Pancreas (tissue), 10 donors: ENCODE measurements at regions not wholly inside any gene's neighbourhood (a gene's known extent, or its start where the extent isn't known, plus 50 kb on each side); places are given as distances from the start of the nearest gene placed in this dataset.

ENCODE experiments used
- ATAC-seq, 4 donors: fragments of 200-7000 bp; cut with Tn5 transposase; one replicate each; pipeline versions ENCODE4 v1.8.0 to v1.9.1; 2020; ENCODE audit warnings: mild to moderate bottlenecking in 4 of 4, moderate library complexity in 4 of 4
- DNase-seq, 6 donors: peaks; one replicate each; pipeline ENCODE4 v3.0.0-alpha.2; 2020
- FAIRE-seq: peaks from 2 replicates; lab custom pipeline; 2012; peaks lifted over from hg19 to GRCh38; lab: Jason Lieb, UNC
- H3K27ac ChIP-seq, 4 donors: fragments of 200-600 bp; sonication (generic); 1 replicate in 3 of 4; 2 replicates in 1 of 4; pipeline versions ENCODE4 v1.5.0 to v1.8.0; 2020
- H3K27me3 ChIP-seq, 4 donors: fragments of 200-600 bp; one replicate each; pipeline ENCODE4 v1.8.0; 2021
- H3K36me3 ChIP-seq, 3 donors: fragments of 200-600 bp; sonication (generic) in 1 of 3; one replicate each; pipeline versions ENCODE4 v1.5.0 to v1.8.0; 2020 to 2021
- H3K4me1 ChIP-seq, 3 donors: fragments of 200-600 bp; one replicate each; pipeline ENCODE4 v1.8.0; 2021
- H3K4me3 ChIP-seq, 4 donors: fragments of 200-600 bp; sonication (generic) in 2 of 4; one replicate each; pipeline versions ENCODE4 v1.5.0 to v1.8.0; 2020 to 2021
- H3K9me3 ChIP-seq, 4 donors: fragments of 200-600 bp; one replicate each; pipeline ENCODE4 v1.8.0; 2021
- WGBS, 2 donors: extraction: QIAGEN DNeasy Blood & Tissue Kit; methylation state at CpG; one replicate each; pipeline ENCODE4 v1.1.7; 2013; 5-methylcytosine and 5-hydroxymethylcytosine counted together
- intact Hi-C, 3 donors: fragments of 100-400 bp; cut with DNase I; formaldehyde crosslinking; loops; one replicate each; pipeline versions ENCODE4 v1.11.1 to v1.14.2; 2022
- TF ChIP-seq, protein P1 (sequence below), 4 donors: fragments of 200-600 bp; sonication (generic) in 3 of 4; IDR thresholded peaks; one replicate each; pipeline versions ENCODE4 v1.5.0 to v1.8.0; 2021; ENCODE audit warnings: antibody characterized with exemption in 4 of 4
- donor health status: healthy with polysubstance abuse.
- donor health status: DM: no; HTN: no; CAD: no; lungs with moderate emphysema.
- donor health status: DM: no; HTN: no; CAD: no.
- donor health status: control.
- donor health status: control.
- donor health status: Bipolar disorder and iron deficiency.
- donor health status: DM: yes; HTN: yes; CAD: no.
- donor health status: DM: no; HTN: no; CAD: no.
- donor health status: DM: no; HTN: no; CAD: no.
- donor health status: DM: yes; HTN: yes; CAD: no.

DNA sequence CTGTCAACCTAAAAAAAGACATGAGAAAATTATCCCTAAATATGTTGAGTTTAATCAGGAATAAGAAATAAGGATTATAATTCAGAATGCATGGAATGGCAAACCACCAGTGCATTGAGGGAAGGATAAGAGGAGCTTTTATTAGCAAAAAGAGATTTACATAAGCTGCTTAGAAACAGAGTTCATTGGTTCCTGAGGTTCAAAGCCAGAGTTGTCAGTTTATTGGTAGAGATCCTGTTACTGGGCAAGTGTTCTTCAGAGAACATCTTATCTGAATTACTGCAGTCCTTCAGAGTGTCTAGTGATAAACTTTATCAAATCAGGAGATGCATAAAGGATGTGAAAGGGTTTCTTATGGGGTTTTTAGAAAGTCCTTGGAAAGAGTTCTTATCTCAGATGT is 76.0 kb upstream of the MEX3C start:
- Histone ChIP-seq H3K27me3 (no peaks in the 10 kb centered on the region), H3K4me3 (no peak overlapping the region), H3K36me3 (no peaks in the 10 kb centered on the region), H3K27ac (no peak overlapping the region), H3K9me3 (no peaks in the 10 kb centered on the region), H3K4me1 (no peaks in the 10 kb centered on the region)
- ATAC-seq (no peak), DNase-seq (no peak), FAIRE-seq (no peak)
- intact Hi-C loops: no loop called here
- TF ChIP-seq, protein P1, sequence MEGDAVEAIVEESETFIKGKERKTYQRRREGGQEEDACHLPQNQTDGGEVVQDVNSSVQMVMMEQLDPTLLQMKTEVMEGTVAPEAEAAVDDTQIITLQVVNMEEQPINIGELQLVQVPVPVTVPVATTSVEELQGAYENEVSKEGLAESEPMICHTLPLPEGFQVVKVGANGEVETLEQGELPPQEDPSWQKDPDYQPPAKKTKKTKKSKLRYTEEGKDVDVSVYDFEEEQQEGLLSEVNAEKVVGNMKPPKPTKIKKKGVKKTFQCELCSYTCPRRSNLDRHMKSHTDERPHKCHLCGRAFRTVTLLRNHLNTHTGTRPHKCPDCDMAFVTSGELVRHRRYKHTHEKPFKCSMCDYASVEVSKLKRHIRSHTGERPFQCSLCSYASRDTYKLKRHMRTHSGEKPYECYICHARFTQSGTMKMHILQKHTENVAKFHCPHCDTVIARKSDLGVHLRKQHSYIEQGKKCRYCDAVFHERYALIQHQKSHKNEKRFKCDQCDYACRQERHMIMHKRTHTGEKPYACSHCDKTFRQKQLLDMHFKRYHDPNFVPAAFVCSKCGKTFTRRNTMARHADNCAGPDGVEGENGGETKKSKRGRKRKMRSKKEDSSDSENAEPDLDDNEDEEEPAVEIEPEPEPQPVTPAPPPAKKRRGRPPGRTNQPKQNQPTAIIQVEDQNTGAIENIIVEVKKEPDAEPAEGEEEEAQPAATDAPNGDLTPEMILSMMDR (IDR thresholded peaks at IDR 0.05): no peak

DNA sequence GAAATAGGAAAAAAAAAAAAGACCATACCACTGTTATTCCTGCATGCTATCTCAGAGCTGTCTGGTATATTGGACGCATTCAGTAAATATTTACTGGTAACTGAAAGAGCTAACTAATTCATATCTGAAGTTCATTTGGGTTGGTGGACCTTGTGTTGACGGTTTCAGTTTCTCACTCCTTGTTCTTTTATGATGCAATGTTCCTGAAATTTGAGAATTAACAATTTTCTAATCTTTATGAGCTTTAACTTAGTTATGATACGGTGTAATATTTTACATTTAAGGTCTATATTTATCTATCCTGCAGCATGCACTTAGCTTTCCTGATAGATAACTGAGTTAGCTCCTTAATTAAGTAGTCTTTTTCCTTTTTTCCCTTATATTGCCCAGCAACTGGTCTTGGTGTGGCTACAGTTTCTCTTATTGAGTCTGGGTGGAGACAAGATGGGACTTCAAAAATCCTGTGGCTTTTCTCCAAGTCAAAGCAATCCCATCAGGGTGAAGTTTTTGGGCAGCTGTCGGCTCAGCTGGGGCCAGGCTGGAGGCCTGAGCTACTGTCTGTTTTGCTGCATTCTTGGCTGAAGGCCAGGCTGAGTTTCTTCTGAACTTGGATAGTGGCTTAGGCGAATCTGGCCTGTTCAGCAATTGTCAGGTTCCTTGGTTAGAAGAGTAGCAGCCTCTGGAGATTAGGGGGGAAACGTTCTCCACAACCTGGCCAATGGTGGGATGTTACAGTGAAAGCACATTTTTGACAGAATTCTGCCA is 78.4 kb upstream of the MEX3C start:
- intact Hi-C loops: no loop called here
- Histone ChIP-seq H3K27me3 (no peaks in the 10 kb centered on the region), H3K4me1 (no peaks in the 10 kb centered on the region), H3K4me3 (no peak overlapping the region), H3K36me3 (no peaks in the 10 kb centered on the region), H3K27ac (no peak overlapping the region), H3K9me3 (no peaks in the 10 kb centered on the region)
- WGBS, 2 donors: 66 to 69% methylated on average over 6 of the region's 6 CpGs
- ATAC-seq: no peak
- TF ChIP-seq, protein P1 (IDR thresholded peaks at IDR 0.05): no peak
- FAIRE-seq: no peak
- DNase-seq: peak in 1 of 6 donors; percentile 9

DNA sequence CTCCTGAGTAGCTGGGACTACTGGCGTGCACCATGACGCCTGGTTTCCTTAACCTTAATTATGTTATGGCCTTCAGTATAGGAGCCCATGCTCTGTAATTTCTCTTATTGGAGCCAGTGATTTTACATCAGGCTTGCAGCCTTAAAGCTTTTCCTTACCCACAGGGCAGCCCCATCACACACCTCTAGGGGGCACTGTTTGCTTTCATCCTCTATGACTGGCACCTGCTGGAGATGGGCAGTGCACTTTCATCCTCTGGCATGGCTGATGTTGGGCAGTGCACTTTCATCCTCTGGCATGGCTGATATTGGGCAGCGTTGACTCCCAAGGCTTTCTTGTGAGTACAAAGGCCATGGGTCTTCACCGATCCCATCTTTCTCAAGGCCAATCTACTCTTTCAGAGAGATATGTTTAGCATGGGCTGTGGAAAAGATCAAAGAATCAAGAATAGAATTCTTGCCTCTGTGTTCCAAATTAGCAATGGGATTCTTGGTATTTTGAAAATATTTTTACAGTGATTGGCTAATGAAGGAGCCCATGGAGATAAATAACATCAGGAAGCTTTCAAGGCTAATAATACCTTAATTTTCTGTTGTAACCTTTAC is 80.7 kb upstream of the MEX3C start:
- no peaks in the 10 kb centered on the region for H3K36me3 ChIP-seq
- TF ChIP-seq, protein P1 (IDR thresholded peaks at IDR 0.05): peak; percentile 32 to 62 (median 43)
- DNase-seq: peak in 5 of 6 donors; percentile 23 to 71 (median 39)
- H3K4me3 ChIP-seq: no peak overlapping the region
- WGBS, 2 donors: 44 to 55% methylated on average over 4 of the region's 4 CpGs
- peak; percentile 56 to 94 (median 78) for ATAC-seq
- FAIRE-seq: no peak
- H3K9me3 ChIP-seq: no peaks in the 10 kb centered on the region
- H3K27me3 ChIP-seq: no peaks in the 10 kb centered on the region
- H3K4me1 ChIP-seq: no peaks in the 10 kb centered on the region
- intact Hi-C loops: no loop called here
- no peak overlapping the region for H3K27ac ChIP-seq

DNA sequence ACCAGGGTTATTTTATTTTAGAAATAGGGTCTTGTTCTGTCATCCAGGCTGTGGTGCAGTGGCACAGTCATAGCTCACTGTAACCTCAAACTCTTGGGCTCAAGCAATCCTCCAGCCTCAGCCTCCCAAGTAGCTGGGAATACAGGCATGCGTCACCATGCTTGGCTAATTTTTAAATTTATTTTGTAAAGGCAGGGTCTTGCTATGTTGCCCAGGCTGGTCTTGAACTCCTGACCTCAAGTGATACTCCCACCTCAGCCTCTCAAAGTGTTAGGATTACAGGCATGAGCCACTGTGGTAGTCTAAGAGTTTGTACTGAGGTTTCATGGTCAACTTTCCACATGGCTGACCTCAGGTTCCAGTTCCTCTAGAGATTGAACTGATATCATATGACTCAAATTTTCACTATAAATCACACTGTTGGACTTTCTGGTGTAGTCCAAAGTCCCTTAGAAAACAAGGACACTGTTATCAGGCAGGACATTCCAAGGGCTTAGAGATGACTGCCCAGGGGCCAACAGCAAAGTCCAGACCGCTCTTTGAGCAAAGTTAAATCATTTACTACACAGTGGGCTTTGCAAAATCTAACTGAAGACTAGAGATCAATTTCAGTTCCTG is 82.0 kb upstream of the MEX3C start:
- Histone ChIP-seq H3K4me3 (no peak overlapping the region), H3K4me1 (no peaks in the 10 kb centered on the region), H3K27ac (no peak overlapping the region), H3K9me3 (no peaks in the 10 kb centered on the region), H3K27me3 (no peaks in the 10 kb centered on the region), H3K36me3 (no peaks in the 10 kb centered on the region)
- ATAC-seq (no peak), FAIRE-seq (no peak), DNase-seq (no peak)
- intact Hi-C loops: no loop called here
- 86 to 87% methylated on average over 2 of the region's 2 CpGs for WGBS, 2 donors
- TF ChIP-seq, protein P1 (IDR thresholded peaks at IDR 0.05): no peak
